NCI-H187 (cell line): ENCODE measurements at regions not wholly inside any gene's neighbourhood (a gene's known extent, or its start where the extent isn't known, plus 50 kb on each side); places are given as distances from the start of the nearest gene placed in this dataset.
"Not testable (repeated sequence)": the region's sequence is repeated elsewhere in the genome, so short reads cannot be mapped to it uniquely, and the experiment has no call there.

Experiments used
- DNase-seq, 2 experiments: peaks; one replicate each; lab custom pipeline; 2025; lab: John Stamatoyannopoulos, UW

DNA sequence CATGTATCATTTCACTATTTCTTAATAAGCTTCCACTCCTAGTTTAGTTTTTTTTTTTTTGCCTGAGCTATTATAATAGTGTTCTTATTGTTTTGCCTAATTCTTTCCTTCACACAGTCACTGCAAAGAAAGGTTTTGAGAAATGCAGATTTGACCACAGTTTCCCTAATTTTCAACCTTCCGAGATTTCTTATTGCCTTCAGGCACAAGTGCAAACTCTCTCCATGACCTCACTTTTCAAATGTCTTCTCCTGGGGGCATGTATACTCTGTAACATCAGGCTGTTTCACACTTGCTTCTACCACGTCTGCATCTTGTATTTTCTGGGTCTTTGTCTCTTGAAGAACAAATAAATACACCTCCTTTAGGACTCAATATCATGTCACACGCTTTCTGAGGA is 339.0 kb upstream of the CITED2 start:
- no peak for DNase-seq

DNA sequence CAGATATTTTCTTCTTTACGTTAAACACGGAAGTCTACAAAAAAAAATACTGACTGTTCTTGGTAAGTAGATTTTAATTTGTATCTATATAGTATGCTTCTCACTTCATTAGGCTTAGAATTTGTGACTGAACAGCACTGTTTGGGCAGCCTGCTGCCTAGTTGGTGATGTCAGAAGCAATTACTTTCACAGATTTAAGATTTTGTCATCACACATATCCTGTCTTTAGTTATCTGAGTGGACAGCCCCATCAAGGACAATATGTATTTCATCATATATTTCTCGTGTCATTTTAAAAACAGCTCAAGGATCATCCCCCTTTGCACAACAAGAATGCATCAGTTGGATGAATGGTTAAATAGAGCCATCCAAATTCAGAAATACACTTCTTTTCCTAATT is 338.4 kb upstream of the CITED2 start:
- DNase-seq, result no peak

DNA sequence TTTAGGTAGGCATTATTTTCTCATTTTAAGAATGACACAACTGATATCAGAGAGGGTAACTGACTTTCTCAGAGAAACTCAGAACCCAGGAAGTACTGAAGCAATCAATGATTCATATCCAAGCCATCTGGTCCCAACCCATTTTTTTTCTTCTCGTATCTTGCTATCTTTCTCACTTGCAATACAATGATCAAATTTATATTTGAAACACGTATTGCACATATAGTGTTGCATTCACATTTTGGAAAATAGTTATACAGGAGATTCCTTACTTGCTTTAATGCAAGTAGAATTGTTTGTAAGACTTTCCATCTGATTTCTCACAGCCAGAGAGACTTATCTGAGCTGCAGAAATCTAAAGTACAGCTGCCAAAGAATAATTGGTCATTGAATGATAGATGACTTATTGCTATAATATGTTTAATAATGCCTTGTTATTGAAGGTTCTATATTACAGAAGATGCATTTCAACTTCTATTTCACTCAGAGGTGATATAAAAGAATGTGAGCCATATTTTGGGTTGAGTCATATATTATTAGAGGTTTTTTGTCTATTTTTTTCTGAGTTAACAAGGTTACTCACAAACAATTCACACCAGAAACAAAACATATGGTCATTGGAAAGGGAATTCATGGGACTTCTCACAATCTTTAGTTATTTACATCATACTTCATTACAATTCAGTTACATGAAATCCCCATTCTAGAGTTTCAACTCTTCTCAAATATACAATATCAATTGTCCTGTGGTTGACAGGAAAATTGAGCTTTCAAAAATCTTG is 337.5 kb upstream of the CITED2 start:
- no peak for DNase-seq

DNA sequence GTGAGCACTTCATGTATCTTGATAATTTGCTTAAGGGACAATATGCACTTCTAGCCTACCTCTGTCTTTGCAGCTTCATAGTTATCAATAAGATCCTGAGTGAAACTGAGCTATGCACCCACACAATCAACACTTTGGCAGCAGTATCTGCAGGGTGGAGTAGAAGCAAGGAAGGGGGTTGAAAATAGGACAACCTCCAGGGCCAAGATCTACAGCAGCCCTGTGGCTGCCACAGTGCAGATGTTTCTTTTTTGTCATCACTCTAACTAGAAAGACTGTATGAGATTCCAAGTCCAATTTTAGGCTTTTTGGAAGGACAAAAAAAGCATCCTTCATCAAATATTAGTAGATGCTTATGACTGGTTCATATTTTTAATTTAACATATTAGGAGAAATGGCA is 336.1 kb upstream of the CITED2 start:
- no peak for DNase-seq

DNA sequence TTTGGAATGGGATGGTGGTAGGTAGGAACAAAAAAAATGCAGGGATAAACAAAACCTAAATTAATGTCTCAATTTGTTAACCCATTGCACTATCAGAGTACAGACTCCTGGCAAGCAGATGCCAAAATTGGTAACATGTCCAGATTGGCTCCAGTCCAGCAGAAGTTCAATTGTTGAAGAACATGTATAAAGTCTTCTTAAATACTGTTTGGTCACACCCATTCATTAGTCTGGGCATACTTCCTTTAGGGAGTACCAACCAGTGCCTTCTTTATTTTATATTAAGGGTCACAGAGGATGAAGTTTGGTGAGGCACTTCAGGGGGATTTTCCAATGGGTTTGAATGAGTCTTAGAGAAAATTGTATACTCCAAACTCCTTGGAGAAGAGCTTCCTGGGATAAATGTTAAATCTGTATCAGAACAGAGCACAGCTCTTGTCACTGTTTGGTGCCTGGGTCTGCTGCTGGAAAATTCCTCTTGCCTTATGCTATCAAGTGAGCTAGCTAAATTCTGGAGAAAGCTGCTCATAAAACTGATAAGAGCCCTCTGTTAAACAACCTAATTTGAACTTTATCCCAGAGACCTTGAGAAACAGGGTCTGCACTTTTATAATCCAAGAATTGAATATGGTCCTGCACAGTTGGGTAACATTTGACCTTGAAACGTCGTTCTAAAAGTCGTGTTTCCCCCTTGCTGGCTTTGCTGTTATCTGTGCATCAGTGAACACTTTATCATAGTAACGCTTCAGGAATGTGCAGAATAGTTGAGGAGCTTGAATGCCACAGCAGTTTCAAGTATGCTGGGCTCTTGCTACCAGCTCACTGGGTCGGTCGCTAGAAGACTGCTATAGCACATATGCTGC is 334.1 kb upstream of the CITED2 start:
- DNase-seq, result no peak

DNA sequence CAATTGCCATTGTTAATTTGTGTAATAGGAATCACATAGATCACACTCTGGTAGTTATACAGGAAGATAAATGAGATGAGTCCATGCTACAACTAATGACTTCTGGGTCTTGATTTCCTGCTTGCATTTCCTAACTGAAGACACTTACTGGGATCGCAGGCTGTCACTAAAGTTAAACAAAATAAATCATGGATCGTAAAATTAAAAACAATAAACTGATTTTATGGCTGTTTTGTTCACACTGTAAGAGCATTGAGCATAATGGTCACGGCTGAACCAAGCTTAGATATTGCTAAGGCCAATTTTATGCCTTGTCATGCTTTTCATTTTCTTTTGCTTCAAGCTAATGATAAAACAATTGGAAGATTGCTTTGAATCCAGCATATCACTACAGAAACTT is 332.5 kb upstream of the CITED2 start:
- DNase-seq, result no peak

DNA sequence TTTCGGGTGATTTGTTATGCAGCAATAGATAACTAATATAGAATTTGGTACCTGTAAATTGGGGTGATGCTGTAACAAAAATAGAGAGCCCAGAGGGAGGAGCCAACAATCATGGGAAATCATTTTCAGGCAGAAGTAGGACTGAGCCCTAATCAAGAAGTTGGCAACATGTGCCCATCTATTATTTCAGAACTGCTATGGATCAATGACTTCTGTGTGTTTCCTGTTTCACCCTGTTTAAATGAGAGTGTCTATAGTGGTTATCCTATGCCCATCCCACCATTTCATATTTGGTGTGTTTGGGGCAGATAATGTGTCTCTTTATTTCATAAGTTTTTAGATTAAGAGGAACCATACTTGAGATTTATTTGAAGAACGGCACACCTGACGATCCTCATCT is 330.8 kb upstream of the CITED2 start:
- no peak for DNase-seq

DNA sequence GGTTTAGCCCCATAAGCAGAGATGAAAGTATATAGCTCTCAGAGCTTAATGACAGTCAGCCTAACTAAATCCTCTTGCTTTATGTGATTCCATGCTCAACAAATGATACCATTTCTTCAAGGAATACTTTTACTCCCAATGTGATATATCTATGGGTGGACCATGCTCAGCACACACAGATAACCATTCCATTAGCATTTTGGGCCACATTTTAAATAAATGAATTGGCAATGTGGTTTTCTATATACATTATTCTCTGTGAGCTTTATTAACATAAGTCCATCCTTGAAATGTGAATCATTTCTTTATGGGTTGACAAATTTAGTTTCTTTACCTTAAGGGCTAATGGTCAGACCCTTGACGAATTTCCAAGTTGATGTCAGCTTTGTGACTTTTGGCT is 329.3 kb upstream of the CITED2 start:
- no peak for DNase-seq

DNA sequence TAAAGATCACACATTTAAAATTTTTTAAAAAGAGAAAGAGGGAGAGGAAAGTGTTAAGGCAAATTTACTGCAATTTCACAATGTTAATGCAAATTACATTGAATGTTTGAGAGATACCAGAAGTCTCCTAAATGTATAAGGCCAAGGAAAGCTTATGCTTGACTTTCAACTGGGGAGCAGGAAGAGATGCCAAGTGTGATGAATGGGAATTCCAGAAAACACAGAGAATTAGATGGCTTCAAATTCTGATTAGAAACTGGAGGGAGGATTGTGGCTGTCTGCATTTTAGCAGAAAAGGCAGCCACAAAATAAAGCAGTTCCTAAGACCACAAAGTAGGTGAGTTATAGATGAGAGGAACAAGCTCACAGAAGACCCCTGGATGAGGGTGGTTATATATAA is 328.3 kb upstream of the CITED2 start:
- no peak for DNase-seq

DNA sequence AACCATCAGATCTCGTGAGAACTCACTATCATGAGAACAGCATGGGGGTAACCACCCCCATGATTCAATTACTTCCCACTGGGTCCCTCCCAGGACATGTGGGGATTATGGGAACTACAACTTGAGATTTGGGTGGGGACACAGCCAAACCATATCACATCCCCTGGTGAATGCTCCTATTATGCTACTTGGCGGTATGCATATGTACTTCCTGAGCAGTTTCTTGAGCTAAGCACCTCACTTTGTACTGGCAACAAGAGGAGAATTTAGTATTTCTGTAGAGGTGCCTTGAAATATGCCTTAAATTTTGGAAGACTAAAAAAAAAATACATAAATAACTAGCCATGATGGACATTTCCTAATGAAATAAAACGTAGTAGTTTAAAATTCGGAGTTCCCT is 327.2 kb upstream of the CITED2 start:
- DNase-seq, result no peak

DNA sequence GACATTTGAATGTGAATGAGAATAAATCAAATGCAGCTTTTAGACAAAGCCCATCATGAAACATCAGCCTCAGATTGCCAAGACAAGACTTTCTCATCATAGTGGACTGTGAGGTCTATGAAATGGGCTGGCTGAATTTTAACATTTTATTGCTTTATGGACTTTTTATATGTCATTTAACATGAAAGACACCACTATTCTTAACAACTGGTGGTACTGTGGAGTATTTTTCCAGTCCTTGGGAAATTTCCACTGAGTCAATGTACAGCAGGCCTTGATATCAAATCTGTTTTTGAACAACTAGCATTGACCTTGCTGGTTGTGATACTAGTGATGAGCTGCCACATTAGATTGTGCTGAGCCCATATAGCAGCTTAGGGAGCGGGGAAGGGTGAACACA is 326.6 kb upstream of the CITED2 start:
- DNase-seq, result no peak

DNA sequence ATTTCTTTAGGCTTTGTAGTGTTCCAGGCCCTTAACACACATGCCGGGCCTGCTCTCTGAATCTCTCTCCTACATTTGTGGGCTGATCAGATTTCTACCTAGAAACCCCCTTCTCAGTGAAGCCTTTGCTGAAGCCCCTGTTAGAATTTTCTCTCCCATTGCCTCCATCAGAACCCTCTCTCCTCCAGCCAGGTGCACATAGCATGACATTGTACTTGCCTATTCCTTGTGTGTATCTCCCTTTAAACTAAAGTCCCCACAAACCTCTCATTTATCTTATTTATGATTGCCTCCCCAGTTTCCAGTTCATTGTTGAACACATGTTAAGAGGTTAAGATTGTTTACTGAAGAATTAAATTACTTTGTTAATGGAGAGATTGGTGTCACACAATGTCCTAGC is 325.5 kb upstream of the CITED2 start:
- no peak for DNase-seq

DNA sequence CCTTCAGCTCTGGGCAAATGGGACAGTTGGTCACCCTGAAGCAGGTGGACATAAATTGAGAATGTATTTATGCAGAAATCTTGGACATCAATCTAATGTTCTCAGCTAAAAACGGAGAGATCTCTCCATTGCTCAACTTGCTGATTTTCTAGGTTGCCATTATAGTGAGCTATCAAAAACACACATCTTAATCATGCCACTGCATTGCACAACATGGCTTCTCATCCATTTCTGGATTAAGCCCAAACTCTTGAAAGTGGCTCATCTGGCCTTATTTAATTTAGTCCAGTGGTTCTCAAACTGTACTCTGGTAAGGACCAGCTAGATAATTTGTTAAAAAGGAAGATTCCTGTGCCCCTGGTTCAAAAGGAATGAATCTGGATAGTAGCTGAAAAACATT is 324.9 kb upstream of the CITED2 start:
- no peak for DNase-seq

DNA sequence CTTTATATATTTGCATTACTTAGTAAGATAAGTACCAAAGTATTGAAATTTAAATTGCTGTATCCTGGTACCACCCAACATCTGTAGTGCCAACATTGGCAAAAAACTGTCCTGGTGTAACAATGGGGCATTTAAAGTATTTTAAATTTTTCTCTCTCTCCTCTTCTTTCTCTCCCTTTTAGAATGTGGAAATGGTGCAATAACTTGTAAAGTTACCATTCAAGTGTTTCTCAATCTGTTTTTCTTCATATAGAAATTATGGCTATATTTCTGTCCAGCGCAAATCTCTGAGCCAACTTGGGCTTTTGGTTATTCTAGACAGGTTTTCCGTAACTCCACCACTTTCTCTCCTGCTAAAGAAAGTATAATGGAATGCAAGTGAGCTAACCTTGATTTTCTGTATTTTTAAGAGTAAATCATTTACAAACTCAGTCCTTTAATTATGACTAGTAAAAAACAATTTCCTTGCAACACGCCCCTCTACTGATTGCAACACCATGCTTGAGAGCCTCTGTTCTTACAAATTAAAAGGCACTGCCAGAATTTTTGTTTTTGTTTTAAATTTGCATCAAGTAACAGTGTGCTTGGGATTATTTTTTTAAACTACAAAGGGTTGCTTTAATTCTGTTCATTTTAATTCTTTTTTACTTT is 324.2 kb upstream of the CITED2 start:
- DNase-seq, result no peak

DNA sequence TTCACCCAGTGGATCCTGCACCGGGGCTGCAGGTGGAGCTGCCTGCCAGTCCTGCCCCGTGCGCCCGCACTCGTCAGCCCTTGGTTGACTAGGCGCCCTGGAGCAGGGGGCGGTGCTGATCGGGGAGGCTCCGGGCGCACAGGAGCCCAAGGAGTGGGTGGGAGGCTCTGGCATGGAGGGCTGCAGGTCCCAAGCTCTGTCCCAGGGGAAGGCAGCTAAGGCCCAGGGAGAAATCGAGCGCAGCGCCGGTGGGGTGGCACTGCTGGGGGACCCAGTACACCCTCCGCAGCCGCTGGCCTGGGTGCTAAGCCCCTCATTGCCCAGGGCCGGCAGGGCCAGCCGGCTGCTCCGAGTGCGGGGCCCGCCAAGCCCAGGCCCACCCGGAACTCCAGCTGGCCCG is 323.4 kb upstream of the CITED2 start:
- not testable (repeated sequence) for DNase-seq

DNA sequence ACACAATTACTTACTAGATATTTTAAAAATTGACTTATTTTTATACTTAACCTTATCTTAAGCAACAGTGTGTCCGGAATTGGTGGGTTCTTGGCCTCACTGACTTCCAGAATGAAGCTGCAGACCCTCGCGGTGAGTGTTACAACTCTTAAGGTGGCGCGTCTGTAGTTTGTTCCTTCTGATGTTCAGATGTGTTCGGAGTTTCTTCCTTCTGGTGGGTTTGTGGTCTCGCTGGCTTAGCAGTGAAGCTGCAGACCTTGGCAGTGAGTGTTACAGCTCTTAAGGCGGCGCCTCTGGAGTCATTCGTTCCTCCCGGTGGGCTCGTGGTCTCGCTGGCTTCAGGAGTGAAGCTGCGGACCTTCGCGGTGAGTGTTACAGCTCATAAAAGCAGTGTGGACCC is 322.5 kb upstream of the CITED2 start:
- not testable (repeated sequence) for DNase-seq

DNA sequence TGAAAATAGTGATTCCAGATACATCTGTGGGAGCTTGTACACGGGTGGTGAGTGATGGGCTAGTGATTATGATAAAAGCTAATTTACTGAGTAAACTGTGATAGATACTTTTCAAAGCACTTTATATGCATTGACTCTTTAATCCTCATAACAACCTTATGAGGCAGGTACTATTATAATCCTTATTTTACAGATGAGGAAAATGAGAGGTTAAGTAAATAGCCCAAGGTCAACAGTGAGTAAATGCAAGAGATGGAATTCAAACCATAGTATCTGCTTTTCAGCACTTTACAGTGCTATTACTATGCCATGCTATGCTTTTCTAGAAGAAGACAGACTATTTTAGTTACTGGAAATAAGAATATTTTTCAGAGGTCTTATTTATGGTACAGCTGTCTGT is 320.9 kb upstream of the CITED2 start:
- DNase-seq, result no peak

DNA sequence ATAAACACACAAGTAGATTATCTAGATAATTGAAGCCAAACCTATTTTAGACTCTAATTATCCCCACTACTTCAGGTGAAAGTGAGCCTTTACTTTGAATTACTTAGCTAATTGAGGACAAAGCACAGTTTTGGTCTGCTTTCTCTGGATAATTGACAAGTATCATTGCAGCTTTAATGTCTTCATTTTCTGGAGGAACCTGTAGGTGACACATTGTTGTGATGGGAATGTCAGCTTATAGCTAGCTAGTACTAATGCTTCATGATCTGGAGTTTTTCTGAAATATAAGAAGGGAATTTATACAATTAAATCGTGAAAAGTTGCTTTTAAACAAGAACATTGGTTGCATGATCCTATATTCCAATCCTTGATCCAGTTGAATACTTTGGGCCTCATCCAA is 319.3 kb upstream of the CITED2 start:
- no peak for DNase-seq

DNA sequence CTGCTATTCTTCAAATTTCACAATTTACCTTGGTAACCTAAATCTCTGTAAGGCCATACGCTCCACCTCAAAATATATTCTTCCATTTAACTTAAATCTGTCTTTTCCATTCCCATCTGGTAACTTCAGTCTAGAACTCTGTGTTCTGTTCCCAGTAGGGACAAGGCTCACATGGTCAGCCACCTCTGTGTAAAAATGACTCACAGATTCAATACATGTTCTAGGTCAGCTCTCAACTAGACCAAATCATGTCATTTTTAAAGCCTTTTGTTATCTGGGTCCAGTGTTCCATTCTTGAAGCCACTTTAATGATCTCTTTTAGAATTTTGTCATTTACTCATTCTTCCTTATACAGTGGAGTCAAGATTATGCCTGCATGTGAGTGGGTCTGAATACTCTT is 315.6 kb upstream of the CITED2 start:
- no peak for DNase-seq

DNA sequence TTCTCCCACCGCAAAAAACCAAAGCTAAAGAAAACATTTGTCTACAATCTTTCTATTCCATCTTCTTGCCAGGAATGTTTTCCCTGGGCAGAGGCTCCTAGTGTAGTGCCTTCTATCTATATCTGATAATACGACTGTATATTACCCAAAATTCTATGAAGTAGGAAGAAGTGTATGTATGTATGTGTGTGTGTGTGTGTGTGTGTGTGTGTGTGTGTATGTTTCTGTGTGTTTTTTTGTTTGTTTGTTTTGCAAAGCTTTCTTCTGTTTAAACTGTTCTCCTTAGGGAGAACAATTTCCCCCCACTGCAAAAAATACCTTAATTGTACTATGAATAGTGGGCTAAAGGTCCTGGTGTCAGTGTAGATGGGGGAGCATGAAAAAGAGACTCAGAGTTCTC is 312.6 kb upstream of the CITED2 start:
- no peak for DNase-seq

DNA sequence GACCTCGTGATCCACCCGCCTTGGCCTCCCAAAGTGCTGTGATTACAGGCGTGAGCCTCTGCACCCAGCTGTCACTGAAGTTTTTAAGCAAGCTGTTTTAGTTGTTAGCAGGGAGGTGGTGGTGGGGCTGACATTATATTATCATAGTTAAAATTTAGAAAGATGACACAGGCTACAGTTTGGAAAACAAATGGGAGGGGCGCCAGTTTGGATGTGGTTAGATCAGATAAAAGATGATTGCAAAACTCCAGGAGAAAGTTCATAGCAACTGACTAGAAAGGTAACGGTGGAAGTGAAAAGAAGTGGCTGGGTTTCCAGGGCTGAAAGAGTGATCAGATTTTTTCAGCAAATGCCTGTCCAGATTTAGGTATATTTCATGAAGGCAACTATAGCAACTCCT is 311.9 kb upstream of the CITED2 start:
- no peak for DNase-seq

DNA sequence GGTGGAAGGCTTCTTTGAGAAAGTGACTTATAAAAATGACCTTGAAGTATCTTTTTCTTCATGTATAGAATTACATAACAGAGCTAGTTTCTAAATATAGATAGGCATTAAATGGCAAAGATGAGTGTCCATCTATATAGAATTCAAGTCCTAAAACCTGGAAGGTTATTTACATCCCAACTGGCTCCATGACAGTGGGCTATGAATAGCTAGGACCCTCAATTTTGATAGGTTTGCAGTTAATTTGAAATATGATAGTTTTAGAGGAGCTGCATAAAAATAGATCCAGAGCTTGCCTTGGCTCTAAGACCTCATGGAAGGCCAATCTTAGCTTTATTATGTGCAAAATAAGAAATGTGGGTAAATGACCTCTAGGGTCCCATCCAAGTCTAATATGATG is 310.6 kb upstream of the CITED2 start:
- DNase-seq, result no peak

DNA sequence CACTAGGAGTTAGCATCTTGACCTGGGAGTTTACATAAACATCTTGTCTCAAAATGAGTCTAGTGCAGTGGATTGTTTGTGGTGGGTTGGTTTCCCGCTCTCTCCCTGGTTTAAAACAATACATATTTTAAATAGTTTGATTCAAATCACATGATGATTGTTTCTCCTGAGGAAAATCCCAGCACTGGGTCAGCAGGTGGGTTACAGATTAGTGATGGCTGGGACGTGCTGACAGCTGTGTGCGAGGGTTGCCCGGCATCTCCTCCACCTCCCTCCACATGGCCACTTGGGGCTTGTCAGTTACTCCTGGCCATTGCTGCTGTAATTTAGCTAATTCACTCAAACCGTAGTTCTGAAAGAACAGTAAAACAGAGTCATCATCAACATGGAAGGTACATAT is 306.4 kb upstream of the CITED2 start:
- no peak for DNase-seq
